HG02759 (cell line): ENCODE measurements at regions not wholly inside any gene's neighbourhood (a gene's known extent, or its start where the extent isn't known, plus 50 kb on each side); places are given as distances from the start of the nearest gene placed in this dataset.

Experiments
- ATAC-seq: cut with Tn5 transposase; IDR thresholded peaks from one replicate; pipeline ENCODE4 v1.9.1; 2021; ENCODE audit warnings: mild to moderate bottlenecking, moderate library complexity; ENCODE audit not compliant: unreplicated experiment

DNA sequence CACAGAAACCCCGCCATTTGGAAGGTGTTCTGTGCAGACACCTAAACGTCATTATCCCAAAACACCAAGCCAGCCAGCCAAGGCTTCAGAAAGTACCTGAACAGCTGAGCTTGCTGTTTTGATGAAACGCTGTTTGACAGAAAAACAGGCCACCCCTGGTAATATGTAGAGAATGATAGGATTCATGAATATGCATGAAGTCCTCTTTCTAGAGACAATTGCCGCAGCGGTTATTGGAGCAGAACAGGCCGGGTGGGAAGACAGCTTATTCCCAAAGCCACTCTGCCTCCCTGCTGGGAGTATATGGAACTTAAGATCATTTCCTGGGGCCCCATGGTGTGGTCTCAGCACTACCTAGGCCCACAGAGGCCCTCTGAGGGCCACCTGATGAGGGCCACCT, 229.5 kb downstream of the UQCRFS1 start:
- ATAC-seq: no peak

DNA sequence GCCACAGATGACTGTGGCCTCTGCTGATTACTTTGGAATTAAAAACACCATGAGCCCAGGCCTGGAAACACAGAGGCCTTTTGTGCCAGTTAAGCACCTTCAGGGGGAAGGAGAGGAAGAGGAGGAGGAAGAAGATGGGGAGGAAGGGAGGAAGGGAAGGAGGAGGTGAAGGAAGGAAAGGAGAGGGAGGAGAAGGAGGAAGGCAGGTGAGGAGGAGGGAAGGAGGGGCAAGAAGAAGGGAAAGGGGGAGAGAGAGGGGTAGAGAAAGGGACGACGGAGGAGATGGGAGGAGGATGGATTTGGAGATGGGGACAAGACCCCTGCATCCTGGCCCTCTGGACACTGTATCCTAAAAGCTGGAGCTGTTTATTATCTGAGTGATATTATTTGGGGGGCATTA, 231.0 kb downstream of the UQCRFS1 start:
- no peak for ATAC-seq

DNA sequence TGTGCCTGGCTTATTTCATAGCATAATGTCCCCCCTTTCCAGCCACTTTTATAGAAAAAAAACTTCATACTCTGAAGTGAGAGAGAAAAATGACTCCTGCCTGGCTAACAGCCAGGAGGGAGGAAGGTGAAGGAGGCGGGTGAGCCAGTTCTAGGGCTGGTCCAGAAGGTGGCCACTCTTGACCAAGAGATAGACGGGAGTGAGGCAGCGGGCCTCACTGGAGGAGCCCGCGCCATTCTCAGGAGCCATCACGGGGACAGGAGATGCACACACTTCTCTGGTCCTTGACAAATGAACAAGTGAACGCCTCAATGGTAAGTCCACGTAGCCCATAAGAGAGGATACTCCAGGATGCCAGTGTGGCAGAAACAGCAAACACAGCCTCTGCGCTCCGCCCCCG, 231.4 kb downstream of the UQCRFS1 start:
- ATAC-seq: no peak

DNA sequence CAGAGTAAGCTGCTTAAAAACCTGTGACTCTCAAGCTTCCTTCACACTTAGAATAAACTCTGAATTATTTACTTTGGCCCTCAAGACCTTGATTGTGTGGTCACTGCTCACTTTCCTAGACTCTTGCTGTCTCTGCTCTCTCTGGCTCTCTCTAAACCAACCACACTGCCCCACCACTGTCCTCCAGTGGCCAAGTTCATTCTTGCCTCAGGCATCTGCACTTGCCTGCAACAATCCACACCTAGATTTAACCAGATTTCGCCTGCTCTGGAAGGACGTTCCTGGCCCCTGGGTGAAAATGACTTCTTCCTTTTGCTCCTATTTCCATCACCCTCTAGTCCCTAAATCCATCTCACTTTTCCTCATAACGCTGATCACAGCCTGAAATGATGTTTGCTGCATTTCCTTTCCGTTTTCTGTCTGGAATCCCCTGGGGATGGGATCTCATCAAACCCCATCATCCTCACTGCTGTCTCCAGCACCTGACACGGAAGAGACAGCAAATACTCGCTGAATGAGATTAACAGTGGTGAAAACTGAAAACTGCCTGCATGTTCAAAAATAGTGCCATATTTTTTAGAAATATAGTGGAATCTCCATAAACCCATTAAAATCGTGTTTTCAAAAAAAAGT, 232.6 kb downstream of the UQCRFS1 start:
- ATAC-seq: no peak

DNA sequence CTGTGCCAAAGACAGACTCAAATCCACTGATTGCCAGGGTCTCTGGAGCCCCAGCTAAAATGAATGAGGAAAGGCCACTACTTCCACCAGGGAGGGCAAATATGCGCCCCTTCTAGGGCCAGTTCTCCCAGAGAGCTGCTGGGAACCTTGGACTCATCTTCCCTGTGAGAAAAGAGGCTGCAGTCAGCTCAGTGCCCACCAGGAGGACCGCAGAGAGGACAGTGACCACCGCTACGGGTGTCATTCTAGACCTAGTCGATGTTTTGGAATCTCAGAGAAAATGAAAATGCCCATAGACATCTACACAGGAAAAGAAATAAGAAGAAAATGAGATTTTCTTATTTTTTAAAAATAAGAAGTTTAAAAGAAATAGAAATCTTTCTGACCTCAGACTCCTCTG, 235.1 kb downstream of the UQCRFS1 start:
- ATAC-seq: no peak

DNA sequence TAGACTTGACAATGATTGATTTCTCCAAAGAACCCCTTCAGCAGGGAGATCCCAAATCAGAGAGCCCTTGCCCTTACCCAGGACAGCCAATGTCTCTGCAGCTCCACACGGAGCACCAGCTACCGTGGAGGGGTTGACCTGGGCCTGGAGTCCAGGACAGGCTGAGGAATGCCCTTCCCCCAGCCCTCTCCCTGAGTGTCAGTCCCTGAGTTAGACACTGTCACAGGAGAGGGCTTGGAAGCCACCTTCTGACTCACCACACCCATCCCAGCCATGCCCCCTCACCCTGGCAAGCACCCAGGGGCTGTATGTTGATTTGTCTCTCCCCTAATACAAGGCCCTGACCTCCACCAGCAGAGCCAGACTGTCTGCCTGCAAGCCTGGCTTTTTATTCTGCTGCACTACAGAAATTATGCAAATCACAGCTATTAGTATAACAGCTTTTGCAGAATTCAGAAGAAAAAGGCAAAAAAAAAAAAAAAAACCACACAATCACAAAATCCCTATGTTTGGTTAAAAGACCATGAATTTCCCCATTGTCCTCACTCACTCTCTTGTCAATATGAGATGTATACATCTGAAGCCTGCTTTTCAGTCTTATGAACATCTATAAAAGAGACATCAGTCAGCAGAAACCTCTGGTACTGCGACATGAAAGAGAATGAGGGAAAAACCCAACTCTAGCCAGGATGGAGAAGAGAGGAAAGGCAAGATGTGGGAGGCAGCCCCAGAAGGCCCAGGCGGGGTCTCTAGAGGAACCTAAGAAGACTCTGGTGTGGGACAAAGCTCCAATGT, 240.7 kb downstream of the UQCRFS1 start:
- ATAC-seq: no peak

DNA sequence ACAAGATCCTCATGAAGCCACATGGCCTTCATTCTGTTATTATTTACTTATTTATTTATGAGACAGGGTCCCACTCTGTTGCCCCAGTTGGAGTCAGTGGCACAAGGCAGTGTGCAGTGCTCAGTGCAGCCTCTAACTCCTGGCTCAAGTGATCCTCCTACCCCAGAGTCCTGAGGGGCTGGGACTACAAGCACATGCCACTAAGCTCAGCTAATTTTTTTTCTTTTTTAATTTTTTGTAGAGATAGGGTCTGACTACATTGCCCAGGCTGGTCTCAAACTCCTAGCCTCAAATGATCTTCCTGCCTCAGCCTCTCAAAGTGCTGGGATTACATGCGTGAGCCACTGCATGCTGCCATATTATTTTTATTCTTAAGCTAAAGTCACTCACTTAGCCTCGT, 241.4 kb downstream of the UQCRFS1 start:
- no peak for ATAC-seq

DNA sequence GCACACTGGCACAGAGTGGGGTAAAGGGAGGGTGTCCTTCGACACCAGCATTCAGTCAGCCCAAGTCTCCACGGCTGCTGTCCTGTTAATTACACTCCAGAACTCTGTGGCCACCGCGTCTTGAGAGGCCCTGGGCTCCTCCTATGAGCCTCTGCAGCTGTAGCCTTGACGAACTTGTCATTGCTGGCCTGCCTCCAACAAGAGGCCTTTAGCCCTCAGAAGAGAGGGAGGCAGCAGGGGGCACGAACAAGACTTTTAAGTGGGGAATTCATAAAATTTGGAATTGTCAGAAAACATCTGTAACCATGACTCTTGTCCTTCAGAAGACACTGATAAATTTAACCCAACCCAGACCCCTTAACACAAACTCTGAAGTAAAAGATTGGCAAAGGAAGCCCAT, 241.9 kb downstream of the UQCRFS1 start:
- no peak for ATAC-seq

DNA sequence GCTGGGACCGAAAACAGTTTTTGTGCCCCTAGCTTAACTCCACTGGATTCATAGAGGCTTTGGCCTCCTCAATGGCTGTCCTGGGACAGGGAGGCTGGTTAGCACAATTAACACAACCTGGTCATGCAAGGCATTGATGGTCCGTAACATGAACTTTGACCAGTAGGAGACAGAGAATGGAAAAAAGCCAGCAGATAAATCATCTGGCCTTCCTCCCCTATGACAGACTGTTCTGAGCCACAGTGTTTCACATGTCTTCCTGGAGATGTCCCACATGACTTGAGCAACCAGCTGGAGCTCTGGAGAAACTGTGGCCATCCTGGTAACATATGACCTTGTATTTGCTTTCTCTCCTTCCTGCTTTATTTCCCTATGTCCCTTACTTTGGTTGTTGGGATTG, 244.2 kb downstream of the UQCRFS1 start:
- ATAC-seq: no peak

DNA sequence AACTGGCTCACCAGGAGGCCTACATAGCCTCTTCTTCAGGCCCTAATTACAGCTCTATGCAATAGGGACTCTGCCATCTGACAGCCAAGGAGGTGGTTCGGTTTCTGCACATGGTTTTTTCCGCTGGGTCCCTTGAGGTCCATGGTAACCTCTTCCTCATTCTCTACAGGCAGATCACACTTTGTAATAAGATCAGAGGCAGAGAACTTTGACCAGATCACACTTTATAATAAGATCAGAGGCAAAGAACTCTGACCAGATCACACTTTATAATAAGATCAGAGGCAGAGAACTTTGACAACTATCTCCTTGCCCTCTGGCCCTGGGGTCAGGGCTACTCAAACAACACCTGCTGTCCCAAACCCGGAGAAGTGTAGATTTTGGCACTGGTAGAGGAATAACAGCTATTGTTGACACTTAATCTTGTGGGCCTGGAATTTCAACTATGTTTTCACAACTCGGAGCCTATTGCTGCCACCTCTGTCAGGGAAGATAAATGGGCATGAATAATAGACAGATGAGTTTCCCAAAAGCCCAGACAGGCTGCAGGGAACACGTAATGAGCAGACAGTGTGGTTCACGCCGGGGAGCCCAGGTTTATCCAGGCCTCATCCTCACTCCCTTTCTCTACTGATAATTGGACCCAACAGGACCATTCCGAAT, 246.1 kb downstream of the UQCRFS1 start:
- ATAC-seq: no peak

DNA sequence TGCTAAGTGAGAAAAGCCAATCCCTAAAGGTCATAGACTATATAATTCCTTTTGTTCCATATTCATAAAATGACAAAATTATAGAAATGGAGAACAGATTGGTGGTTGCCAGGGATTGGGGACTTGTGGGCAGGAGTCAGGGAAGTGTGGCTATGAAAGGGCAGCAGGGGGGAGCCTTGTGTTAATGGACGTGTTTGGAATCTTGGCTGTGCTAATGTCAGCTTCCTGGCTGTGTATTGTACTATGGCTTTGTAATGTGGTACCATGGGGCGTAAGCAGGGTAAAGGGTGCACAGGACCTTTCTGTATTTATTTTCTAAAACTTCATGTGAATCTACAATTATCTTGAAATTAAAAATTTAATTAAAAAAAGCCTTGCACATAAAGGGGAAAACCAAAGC, 248.5 kb downstream of the UQCRFS1 start:
- no peak for ATAC-seq

DNA sequence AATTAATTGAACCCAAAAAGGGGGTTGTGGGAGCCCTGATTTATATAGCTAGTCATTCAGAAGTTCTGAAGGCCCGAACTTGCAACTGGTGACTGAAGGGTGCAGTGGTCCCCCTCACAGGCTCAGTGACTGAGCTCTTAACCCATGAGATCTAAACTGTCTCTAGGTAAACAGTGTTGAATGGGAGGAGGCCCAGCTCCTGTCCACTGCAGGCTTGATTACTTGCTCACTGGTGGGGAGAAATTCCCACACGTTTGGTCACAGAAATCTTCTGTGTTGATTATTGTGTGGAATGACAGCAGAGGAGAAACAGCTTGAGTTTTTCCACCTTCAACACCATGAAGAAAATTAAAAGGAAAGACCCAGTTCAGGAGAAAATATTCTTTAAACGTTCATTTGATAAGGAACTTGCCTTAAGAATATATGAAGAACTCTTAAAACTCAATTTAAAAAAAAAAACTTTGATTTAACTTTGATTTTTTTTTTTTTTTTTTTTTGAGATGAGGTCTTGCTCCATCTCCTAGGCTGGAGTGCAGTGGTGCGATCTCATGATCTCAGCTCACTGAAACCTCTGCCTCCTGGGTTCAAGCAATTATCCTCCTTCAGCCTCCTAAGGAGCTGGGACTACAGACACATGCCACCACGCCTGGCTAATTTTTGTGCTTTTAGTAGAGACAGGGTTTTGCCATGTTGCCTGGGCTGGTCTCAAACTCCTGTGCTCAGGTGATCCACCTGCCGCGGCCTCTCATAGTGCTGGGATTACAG, 249.3 kb downstream of the UQCRFS1 start:
- ATAC-seq: no peak

DNA sequence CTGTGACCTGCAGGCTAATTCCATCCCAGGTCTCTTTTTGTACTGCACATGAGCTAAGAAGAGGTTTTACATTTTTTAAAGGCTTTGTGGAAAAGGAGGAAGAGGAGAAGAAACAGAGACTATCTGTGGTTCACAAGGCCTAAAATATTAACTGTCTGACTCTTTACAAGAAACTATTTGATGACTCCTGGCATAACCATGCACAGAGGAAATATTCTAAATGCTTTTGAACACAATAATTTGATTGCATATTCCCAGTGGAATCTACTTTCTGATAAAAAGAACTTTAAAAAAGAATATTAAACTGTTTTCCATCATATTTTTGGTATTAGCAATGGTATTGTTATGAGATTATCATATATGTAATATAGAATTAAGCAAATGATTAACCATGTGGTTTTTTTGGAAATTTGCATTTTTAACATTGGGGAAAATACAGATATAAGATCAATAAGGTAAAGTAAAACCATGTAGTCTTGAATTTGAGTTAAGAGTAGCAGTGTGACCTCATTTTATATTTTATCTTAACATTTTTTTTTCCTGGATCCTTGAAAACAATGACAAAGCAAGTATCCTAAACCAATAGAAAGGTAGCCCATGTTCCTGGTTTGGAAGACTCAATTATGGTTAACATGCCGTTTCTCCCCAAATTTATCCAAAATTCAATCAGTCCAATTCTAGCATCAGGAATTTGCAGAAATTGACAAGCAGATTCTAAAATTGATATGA, 251.0 kb downstream of the UQCRFS1 start:
- ATAC-seq: no peak

DNA sequence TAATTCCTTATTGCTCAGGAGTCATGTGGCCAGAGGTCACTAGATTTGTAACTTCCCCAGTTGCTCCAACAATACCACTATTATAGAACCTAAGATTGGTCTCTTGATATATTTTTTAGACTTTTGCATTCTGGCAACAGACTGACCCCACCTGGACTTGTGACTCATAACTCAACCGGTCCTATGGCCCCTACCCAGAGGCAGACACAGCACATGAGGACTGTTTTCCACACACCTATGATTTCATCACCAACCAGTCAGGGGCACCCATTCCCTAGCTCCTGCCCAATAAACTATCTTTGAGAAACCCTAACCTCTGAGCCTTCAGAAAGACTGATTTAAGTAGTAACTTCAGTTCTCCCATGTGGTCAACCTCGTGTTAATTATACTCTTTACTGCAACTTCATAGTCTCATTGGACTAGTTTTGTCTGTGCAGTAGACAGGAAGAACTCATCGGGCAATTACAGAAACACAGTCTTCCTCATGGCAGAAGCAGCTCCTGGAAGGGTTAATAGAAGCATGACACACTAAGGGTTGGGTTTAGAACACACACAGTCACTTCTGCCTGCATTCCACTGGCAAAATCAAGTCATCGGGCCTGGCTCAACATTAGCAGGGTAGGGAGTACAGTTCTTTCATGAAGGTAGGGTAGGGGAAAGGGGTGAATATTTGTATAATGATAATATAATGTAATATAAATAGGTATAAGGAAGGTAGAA, 251.8 kb downstream of the UQCRFS1 start:
- ATAC-seq: no peak

DNA sequence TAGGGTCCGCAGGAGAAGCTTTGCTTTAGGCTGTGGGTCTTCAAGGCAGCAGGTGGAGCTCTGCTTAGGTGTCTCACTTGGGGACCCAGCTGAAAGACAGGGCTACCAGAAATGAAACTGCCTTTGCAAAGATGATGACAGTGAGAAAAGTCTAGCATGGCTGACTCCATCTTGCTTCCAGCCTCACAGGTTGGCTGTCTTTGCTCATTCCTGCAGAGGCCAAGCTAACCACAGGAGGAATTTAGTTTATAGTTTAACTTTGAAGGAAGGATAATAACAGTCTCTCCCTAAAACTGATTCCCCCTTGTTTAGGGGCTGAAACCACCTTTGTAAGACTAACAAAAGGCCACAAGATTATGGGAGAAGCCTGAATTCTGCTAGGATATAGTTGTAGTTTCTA, 252.4 kb downstream of the UQCRFS1 start:
- ATAC-seq: no peak

DNA sequence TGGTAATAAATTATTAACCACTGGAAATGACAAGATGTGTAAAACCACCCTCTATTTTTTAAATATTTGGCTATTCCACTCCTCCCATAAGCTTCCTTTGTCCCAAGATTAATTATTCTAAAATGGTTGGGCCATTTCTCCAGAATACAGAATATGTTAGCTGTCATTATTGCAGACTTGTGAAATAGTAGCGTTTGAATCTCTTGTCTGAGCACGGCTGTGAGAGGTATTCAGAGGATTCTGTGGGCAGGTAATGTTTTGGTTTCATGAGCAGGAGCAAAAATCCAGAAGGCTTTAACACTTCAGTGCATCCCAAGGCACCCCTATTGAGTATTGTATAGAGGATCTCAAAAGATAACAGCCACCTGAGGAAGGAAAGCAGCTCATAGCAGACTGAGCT, 256.0 kb downstream of the UQCRFS1 start:
- no peak for ATAC-seq

DNA sequence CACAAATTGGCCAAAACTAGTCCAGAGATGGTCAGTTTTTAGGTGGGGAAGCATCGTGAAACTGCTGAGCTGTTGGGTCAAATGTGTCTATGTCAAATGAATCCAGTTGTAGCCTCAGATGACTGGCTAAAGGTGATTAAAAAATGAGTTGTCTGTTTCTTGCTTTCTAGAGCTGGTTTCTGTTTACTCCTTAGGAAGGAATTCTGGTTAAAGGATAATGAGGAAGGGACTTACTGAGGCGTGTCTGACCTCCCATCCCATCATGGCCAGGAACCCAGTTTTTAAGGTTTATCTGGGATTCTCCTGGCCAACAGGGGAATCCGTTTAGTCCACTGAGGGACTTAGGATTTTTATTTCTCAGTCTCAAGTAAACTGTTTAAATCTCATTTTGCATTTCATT, 256.5 kb downstream of the UQCRFS1 start:
- ATAC-seq: no peak

DNA sequence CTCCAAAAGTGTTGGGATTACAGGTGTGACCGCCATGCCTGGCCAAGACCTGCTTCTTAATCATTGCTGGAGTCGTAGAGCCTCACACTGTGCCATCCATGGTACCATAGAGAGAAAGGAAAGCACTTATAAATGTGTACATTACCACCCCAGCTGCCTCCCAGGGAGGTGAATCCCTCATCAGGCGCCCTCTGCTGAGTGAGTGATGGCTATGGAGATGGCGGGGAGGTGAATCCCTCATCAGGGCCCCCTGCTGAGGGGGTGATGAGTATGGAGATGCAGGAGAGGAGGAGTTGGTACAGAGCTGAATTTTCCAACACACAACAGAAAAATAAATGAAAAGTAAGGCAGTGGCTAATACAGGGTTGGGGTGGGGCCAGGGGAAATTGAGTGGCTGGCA, 263.4 kb downstream of the UQCRFS1 start:
- ATAC-seq: no peak

DNA sequence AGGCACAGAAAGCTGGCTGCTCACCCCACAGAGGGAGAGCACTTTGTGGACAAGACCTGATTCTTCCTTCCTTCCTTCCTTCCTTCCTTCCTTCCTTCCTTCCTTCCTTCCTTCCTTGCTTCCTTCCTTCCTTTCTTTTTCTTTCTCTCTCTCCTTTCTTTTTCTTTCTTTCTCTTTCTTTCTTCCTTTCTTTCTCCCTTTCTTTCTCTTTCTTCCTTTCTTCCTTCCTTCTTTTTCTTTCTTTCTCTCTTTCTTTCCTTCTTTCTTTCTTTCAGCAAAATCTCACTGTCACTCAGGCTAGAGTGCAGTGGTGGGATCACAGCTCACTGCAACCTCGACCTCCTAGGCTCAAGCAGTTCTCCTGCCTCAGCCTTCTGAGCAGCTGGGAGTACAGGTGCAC, 263.9 kb downstream of the UQCRFS1 start:
- no peak for ATAC-seq

DNA sequence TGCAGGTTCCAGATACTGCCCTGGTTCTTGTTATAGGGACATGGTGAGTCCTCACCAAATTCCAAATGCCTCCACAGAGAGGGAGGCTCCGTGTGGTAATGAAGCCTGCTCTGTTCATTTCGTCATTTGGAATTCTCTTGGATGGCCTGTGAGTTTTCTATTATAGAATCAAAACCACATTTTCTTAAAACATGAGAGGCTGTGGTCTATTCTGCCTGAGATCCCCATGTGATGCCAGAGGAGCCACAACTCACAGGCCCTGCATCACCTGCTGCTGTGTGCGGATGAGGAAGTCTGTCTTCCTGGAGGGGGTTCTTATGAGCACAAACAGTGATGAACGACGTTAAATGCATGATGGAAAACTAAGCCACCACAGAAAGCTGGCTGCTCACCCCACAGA, 264.4 kb downstream of the UQCRFS1 start:
- ATAC-seq: no peak
